ENCODE measurements at regions not wholly inside any gene's neighbourhood (a gene's known extent, or its start where the extent isn't known, plus 50 kb on each side); places are given as distances from the start of the nearest gene placed in this dataset.
"Not testable (repeated sequence)": the region's sequence is repeated elsewhere in the genome, so short reads cannot be mapped to it uniquely, and the experiment has no call there.

DNA sequence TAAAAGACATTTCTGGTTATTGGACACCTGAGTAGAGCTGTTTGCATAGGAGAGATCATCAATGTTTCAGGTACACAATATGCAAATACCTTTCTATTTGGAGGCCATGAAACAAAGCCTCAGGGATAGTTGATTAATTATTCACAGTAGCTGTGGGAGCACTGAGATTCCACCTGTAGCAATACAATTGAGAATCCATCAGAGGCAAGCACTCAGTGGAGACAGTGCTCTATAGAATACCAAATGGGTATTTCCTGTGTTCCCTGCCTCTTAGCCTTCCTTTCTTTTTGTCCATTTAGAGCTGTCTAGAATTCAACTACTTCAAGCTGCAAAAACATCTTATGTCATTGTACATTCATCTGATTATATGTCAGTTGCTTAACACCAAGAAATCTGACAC is 1754.0 kb upstream of the ACO1 start:
- CTCF ChIA-PET, result no interaction called here
- RAD21 ChIA-PET (ENCODE audit: low non-redundant PET in 1 of 2, low total read pairs in 2 of 2, uncharacterized antibody in 2 of 2, unreplicated experiment in 2 of 2), result no interaction called here
- DNase-seq (ENCODE audit: low read depth, low spot score) (no peak), ATAC-seq (no peak)
- H4K20me1 ChIP-seq (ENCODE audit: insufficient read depth), result no peaks in the 10 kb centered on the region
- H3K79me2 ChIP-seq (ENCODE audit: insufficient read depth, low read length), result no peaks in the 10 kb centered on the region
- no peaks in the 10 kb centered on the region for H3K4me1 ChIP-seq (ENCODE audit: control insufficient read depth in 1 of 2, insufficient read depth in 2 of 2, low read length in 2 of 2)
- no peaks in the 10 kb centered on the region for H3K9me3 ChIP-seq (ENCODE audit: control insufficient read depth in 1 of 2, insufficient read depth in 1 of 2, low read depth in 1 of 2, low read length in 2 of 2)
- no peak overlapping the region for H3K4me3 ChIP-seq (replicated peaks in 1 of 2; ENCODE audit: low read depth in 1 of 2, low read length in 2 of 2)
- no peak overlapping the region for H2AFZ ChIP-seq (ENCODE audit: low read depth, low read length, poor library complexity, severe bottlenecking)
- no peaks in the 10 kb centered on the region for H3K27me3 ChIP-seq (ENCODE audit: insufficient read depth, low read length)
- no peaks in the 10 kb centered on the region for H3K36me3 ChIP-seq (ENCODE audit: control insufficient read depth in 1 of 2, insufficient read depth in 2 of 2, low read length in 2 of 2)
- intact Hi-C loops (cut with micrococcal nuclease), result no loop called here
- H3K4me2 ChIP-seq (ENCODE audit: low read length), result no peak overlapping the region
- no peak for TF ChIP-seq FOSL1 (IDR thresholded peaks at IDR 0.05; ENCODE audit: low read depth)
- TF ChIP-seq POLR2AphosphoS5 (IDR thresholded peaks at IDR 0.05; ENCODE audit: low read depth, low read length), result no peak
- no peak for TF ChIP-seq EZH2phosphoT487 (IDR thresholded peaks at IDR 0.05; ENCODE audit: borderline replicate concordance)
- no peak for TF ChIP-seq YY1 (IDR thresholded peaks at IDR 0.05; ENCODE audit: extremely low read depth, insufficient replicate concordance, low read depth, low read length)
- TF ChIP-seq, protein P1, sequence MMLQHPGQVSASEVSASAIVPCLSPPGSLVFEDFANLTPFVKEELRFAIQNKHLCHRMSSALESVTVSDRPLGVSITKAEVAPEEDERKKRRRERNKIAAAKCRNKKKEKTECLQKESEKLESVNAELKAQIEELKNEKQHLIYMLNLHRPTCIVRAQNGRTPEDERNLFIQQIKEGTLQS (IDR thresholded peaks at IDR 0.05), result no peak
- TF ChIP-seq REST (IDR thresholded peaks at IDR 0.05; ENCODE audit: low read depth), result no peak
- TF ChIP-seq EGR1 (IDR thresholded peaks at IDR 0.05; ENCODE audit: low read depth), result no peak
- no peak for TF ChIP-seq CBX3 (IDR thresholded peaks at IDR 0.05; ENCODE audit: low read depth)
- TF ChIP-seq SRF (IDR thresholded peaks at IDR 0.05; ENCODE audit: low read depth), result no peak
- TF ChIP-seq EZH2 (IDR thresholded peaks at IDR 0.05), result no peak
- no peak overlapping the region for H3K27ac ChIP-seq (ENCODE audit: low read depth, low read length)
- H3K9me2 ChIP-seq (ENCODE audit: insufficient read depth), result no peaks in the 10 kb centered on the region
- H3K9ac ChIP-seq (ENCODE audit: low read length), result no peak overlapping the region
- POLR2A ChIA-PET, result no interaction called here
- BruUV-seq (replicated peaks), result no TSS peak

DNA sequence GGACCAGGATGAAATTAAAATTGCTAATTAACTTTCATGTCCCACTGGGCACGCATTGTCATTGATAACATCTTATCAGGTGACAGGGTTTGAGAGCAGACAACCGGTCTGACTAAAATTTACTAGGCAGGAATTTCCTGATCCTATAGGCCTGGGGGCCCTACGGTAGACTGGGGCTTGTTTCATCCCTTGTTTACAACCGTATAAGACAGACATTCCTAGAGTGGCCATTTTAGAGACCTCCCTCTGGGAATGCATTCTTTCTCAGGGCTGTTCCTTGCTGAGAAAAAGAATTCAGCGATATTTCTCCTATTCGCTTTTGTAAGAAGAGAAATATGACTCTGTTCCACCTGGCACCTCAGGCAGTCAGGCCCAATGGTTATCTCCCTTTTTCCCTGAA is 1737.8 kb upstream of the ACO1 start:
- RAD21 ChIA-PET (ENCODE audit: low non-redundant PET in 1 of 2, low total read pairs in 2 of 2, uncharacterized antibody in 2 of 2, unreplicated experiment in 2 of 2), result not testable (repeated sequence)

More for the DNA sequence above, 1737.8 kb upstream of the ACO1 start:
- H3K4me1 ChIP-seq (ENCODE audit: control insufficient read depth in 1 of 2, insufficient read depth in 2 of 2, low read length in 2 of 2); H3K27me3 ChIP-seq (ENCODE audit: insufficient read depth, low read length); H3K9ac ChIP-seq (ENCODE audit: low read length); H2AFZ ChIP-seq (ENCODE audit: low read depth, low read length, poor library complexity, severe bottlenecking); CTCF ChIA-PET; H3K27ac ChIP-seq (ENCODE audit: low read depth, low read length); H3K4me3 ChIP-seq (replicated peaks in 1 of 2; ENCODE audit: low read depth in 1 of 2, low read length in 2 of 2); H3K9me2 ChIP-seq (ENCODE audit: insufficient read depth); H3K4me2 ChIP-seq (ENCODE audit: low read length); H3K36me3 ChIP-seq (ENCODE audit: control insufficient read depth in 1 of 2, insufficient read depth in 2 of 2, low read length in 2 of 2); H3K79me2 ChIP-seq (ENCODE audit: insufficient read depth, low read length); ATAC-seq; H3K9me3 ChIP-seq (ENCODE audit: control insufficient read depth in 1 of 2, insufficient read depth in 1 of 2, low read depth in 1 of 2, low read length in 2 of 2); H4K20me1 ChIP-seq (ENCODE audit: insufficient read depth); DNase-seq (ENCODE audit: low read depth, low spot score); intact Hi-C loops (cut with micrococcal nuclease); BruUV-seq (replicated peaks); POLR2A ChIA-PET: not testable (repeated sequence)
